Adrenal gland (tissue), 9 donors: ENCODE measurements at regions not wholly inside any gene's neighbourhood (a gene's known extent, or its start where the extent isn't known, plus 50 kb on each side); places are given as distances from the start of the nearest gene placed in this dataset.
A peak's percentile ranks its signal among the peaks of the same experiment; 100 is the strongest.

Source experiments
- DNase-seq, 7 donors: peaks; one replicate each; pipeline ENCODE4 v3.0.0-alpha.2; 2019 to 2020
- H3K27ac ChIP-seq, 5 donors: fragments of 200-600 bp; sonication (generic) in 4 of 5; 1 replicate in 3 of 5; 2 replicates in 2 of 5; pipeline versions ENCODE4 v1.5.1 to v1.8.0; 2016 to 2020; ENCODE audit warnings: mild to moderate bottlenecking in 1 of 5
- H3K27me3 ChIP-seq: fragments of 200-600 bp; 2 replicates; pipeline ENCODE4 v1.8.0; 2021
- H3K36me3 ChIP-seq, 2 donors: fragments of 200-600 bp; replicated peaks in 1 of 2; 1 replicate in 1 of 2; 2 replicates in 1 of 2; pipeline versions ENCODE4 v1.5.1 to v1.8.0; 2018 to 2022
- H3K4me1 ChIP-seq, 2 donors: fragments of 200-600 bp; replicated peaks in 1 of 2; 1 replicate in 1 of 2; 2 replicates in 1 of 2; pipeline versions ENCODE4 v1.5.1 to v1.8.0; 2018 to 2021
- H3K4me3 ChIP-seq, 4 donors: fragments of 200-600 bp; sonication (generic) in 3 of 4; one replicate each; pipeline ENCODE4 v1.5.1; 2016 to 2018
- H3K9me3 ChIP-seq, 3 donors: fragments of 200-600 bp; sonication (generic) in 1 of 3; replicated peaks in 1 of 3; 1 replicate in 2 of 3; 2 replicates in 1 of 3; pipeline versions ENCODE4 v1.5.1 to v1.8.0; 2016 to 2021
- CTCF ChIP-seq, 6 experiments: fragments of 450-650 bp in 4 of 6; fragments of 200-600 bp in 2 of 6; sonication (generic) in 1 of 6; IDR thresholded peaks; 1 replicate in 5 of 6; 2 replicates in 1 of 6; pipeline versions ENCODE4 v1.5.1 to v1.8.0; 2016 to 2021; ENCODE audit warnings: antibody characterized with exemption in 6 of 6, mild to moderate bottlenecking in 2 of 6, moderate library complexity in 1 of 6
- POLR2A ChIP-seq, 2 donors: fragments of 450-650 bp; IDR thresholded peaks; one replicate each; pipeline ENCODE4 v1.6.1; 2017; ENCODE audit warnings: antibody characterized with exemption in 2 of 2, mild to moderate bottlenecking in 2 of 2, moderate library complexity in 1 of 2
- WGBS, 4 donors: extraction: QIAGEN DNeasy Blood & Tissue Kit in 2 of 4; methylation state at CpG; one replicate each; pipeline versions ENCODE4 v1.1.5 to v1.1.7; 2013 to 2017; 5-methylcytosine and 5-hydroxymethylcytosine counted together
- intact Hi-C, 2 donors: fragments of 100-400 bp; cut with DNase I; formaldehyde crosslinking; loops; one replicate each; pipeline versions ENCODE4 v1.14.1 to v1.15.0; 2022 to 2023
- donor health status: healthy with polysubstance abuse.
- donor health status: Bipolar disorder and iron deficiency.
- donor health status: DM: yes; HTN: yes; CAD: no.
- donor health status: DM: no; HTN: no; CAD: no.
- donor health status: DM: no; HTN: no; CAD: no.

- intact Hi-C loops: no loop called here
- H3K4me1 ChIP-seq: no peaks in the 10 kb centered on the region
- H3K9me3 ChIP-seq: no peaks in the 10 kb centered on the region
- DNase-seq: no peak
- no peak overlapping the region for H3K4me3 ChIP-seq
- H3K27ac ChIP-seq: no peak overlapping the region
- WGBS, 4 donors: 47 to 62% (median 54%) methylated on average over 3 of the region's 3 CpGs
- H3K27me3 ChIP-seq: no peaks in the 10 kb centered on the region
- no peak for TF ChIP-seq POLR2A (IDR thresholded peaks at IDR 0.05)
- no peak for TF ChIP-seq CTCF (IDR thresholded peaks at IDR 0.05)
- H3K36me3 ChIP-seq: no peaks in the 10 kb centered on the region
These were observed 388.2 kb upstream of the CELF2 start for GRCh38 chr10:10629512-10629911.

GRCh38 chr10:10630281-10630680, 387.4 kb upstream of the CELF2 start:
- no peak for DNase-seq
- 44 to 50% (median 46%) methylated on average over 3 of the region's 3 CpGs for WGBS, 4 donors
- Histone ChIP-seq H3K4me1 (no peaks in the 10 kb centered on the region), H3K4me3 (no peak overlapping the region), H3K36me3 (no peaks in the 10 kb centered on the region), H3K27me3 (no peaks in the 10 kb centered on the region), H3K27ac (no peak overlapping the region), H3K9me3 (no peaks in the 10 kb centered on the region)
- no peak for TF ChIP-seq POLR2A (IDR thresholded peaks at IDR 0.05)
- TF ChIP-seq CTCF (IDR thresholded peaks at IDR 0.05): no peak
- intact Hi-C loops: no loop called here

GRCh38 chr10:10630782-10631181, 386.9 kb upstream of the CELF2 start:
- intact Hi-C loops: no loop called here
- no peak for DNase-seq
- H3K36me3 ChIP-seq: no peaks in the 10 kb centered on the region
- H3K4me3 ChIP-seq: no peak overlapping the region
- no peaks in the 10 kb centered on the region for H3K9me3 ChIP-seq
- TF ChIP-seq POLR2A (IDR thresholded peaks at IDR 0.05) (no peak), CTCF (IDR thresholded peaks at IDR 0.05) (no peak)
- WGBS, 4 donors: 69 to 86% (median 79%) methylated on average over 4 of the region's 4 CpGs
- H3K27me3 ChIP-seq: no peaks in the 10 kb centered on the region
- H3K27ac ChIP-seq: no peak overlapping the region
- no peaks in the 10 kb centered on the region for H3K4me1 ChIP-seq

GRCh38 chr10:10642189-10642588, 375.5 kb upstream of the CELF2 start:
- Histone ChIP-seq H3K36me3 (no peaks in the 10 kb centered on the region), H3K4me1 (peaks cover 0 to 4% of the 10 kb centered on the region in 2 donors), H3K27me3 (no peaks in the 10 kb centered on the region), H3K27ac (peak overlapping the region in 2 of 5 donors; percentile 24 to 35), H3K4me3 (no peak overlapping the region), H3K9me3 (no peaks in the 10 kb centered on the region)
- no peak for DNase-seq
- intact Hi-C loops: no loop called here
- 31 to 56% (median 39%) methylated on average over 1 of the region's 1 CpG for WGBS, 4 donors
- no peak for TF ChIP-seq POLR2A (IDR thresholded peaks at IDR 0.05)
- TF ChIP-seq CTCF (IDR thresholded peaks at IDR 0.05): no peak
